ENCODE measurements at regions not wholly inside any gene's neighbourhood (a gene's known extent, or its start where the extent isn't known, plus 50 kb on each side); places are given as distances from the start of the nearest gene placed in this dataset.

GRCh38 chr2:76668279-76668678 lies 853.9 kb downstream of the LRRTM4 start:
- no peak overlapping the region for H2AFZ ChIP-seq (ENCODE audit: low read length)
- no peak overlapping the region for H3K4me2 ChIP-seq (ENCODE audit: extremely low read depth, insufficient read depth, low read length)
- no peaks in the 10 kb centered on the region for H3K9me3 ChIP-seq (ENCODE audit: control insufficient read depth, insufficient read depth, low read depth, low read length)
- no peaks in the 10 kb centered on the region for H3K4me1 ChIP-seq (ENCODE audit: control insufficient read depth, extremely low read depth, insufficient read depth, low read length)
- no peak overlapping the region for H3K9ac ChIP-seq (ENCODE audit: insufficient read depth, low read length)
- no peak for TF ChIP-seq CTCF (conservative IDR thresholded peaks at IDR 0.05 in 1 of 2, IDR thresholded peaks at IDR 0.05 in 1 of 2; ENCODE audit: low read depth in 1 of 2, low read length in 2 of 2)
- TF ChIP-seq EZH2 (IDR thresholded peaks at IDR 0.05; ENCODE audit: low read length, missing control alignments) = no peak
- H3K4me3 ChIP-seq (replicated peaks in 1 of 4; ENCODE audit: control extremely low read depth in 1 of 4, insufficient read depth in 1 of 4, low read depth in 3 of 4, low read length in 4 of 4) = no peak overlapping the region
- DNase-seq (ENCODE audit: low read depth in 2 of 2) = peak in 1 of 2 donors; percentile 14
- H3K79me2 ChIP-seq (ENCODE audit: control insufficient read depth, insufficient read depth, low read length) = no peaks in the 10 kb centered on the region
- H3K27me3 ChIP-seq (ENCODE audit: control insufficient read depth, insufficient read depth, low read length) = no peaks in the 10 kb centered on the region
- no peak overlapping the region for H3K27ac ChIP-seq (ENCODE audit: insufficient read depth, low read length)
- H3K36me3 ChIP-seq (ENCODE audit: control insufficient read depth, insufficient read depth, low read length) = no peaks in the 10 kb centered on the region
- no peaks in the 10 kb centered on the region for H4K20me1 ChIP-seq (ENCODE audit: control insufficient read depth, extremely low read depth, insufficient read depth, low read length)

- H4K20me1 ChIP-seq (ENCODE audit: control insufficient read depth, extremely low read depth, insufficient read depth, low read length) = no peaks in the 10 kb centered on the region
- no peaks in the 10 kb centered on the region for H3K79me2 ChIP-seq (ENCODE audit: control insufficient read depth, insufficient read depth, low read length)
- H3K9ac ChIP-seq (ENCODE audit: insufficient read depth, low read length) = no peak overlapping the region
- H2AFZ ChIP-seq (ENCODE audit: low read length) = no peak overlapping the region
- H3K9me3 ChIP-seq (ENCODE audit: control insufficient read depth, insufficient read depth, low read depth, low read length) = no peaks in the 10 kb centered on the region
- TF ChIP-seq CTCF (conservative IDR thresholded peaks at IDR 0.05 in 1 of 2, IDR thresholded peaks at IDR 0.05 in 1 of 2; ENCODE audit: low read depth in 1 of 2, low read length in 2 of 2) = no peak
- no peak for TF ChIP-seq EZH2 (IDR thresholded peaks at IDR 0.05; ENCODE audit: low read length, missing control alignments)
- H3K4me2 ChIP-seq (ENCODE audit: extremely low read depth, insufficient read depth, low read length) = no peak overlapping the region
- no peaks in the 10 kb centered on the region for H3K36me3 ChIP-seq (ENCODE audit: control insufficient read depth, insufficient read depth, low read length)
- H3K4me3 ChIP-seq (replicated peaks in 1 of 4; ENCODE audit: control extremely low read depth in 1 of 4, insufficient read depth in 1 of 4, low read depth in 3 of 4, low read length in 4 of 4) = no peak overlapping the region
- H3K4me1 ChIP-seq (ENCODE audit: control insufficient read depth, extremely low read depth, insufficient read depth, low read length) = no peaks in the 10 kb centered on the region
- H3K27me3 ChIP-seq (ENCODE audit: control insufficient read depth, insufficient read depth, low read length) = no peaks in the 10 kb centered on the region
- no peak overlapping the region for H3K27ac ChIP-seq (ENCODE audit: insufficient read depth, low read length)
- DNase-seq (ENCODE audit: low read depth in 2 of 2) = no peak
Measured at GRCh38 chr2:76667821-76668271, 854.3 kb downstream of the LRRTM4 start.

- no peak for DNase-seq (ENCODE audit: low read depth in 2 of 2)
- Histone ChIP-seq H3K4me3 (replicated peaks in 1 of 4; ENCODE audit: control extremely low read depth in 1 of 4, insufficient read depth in 1 of 4, low read depth in 3 of 4, low read length in 4 of 4) (no peak overlapping the region), H3K4me2 (ENCODE audit: extremely low read depth, insufficient read depth, low read length) (no peak overlapping the region), H3K4me1 (ENCODE audit: control insufficient read depth, extremely low read depth, insufficient read depth, low read length) (no peaks in the 10 kb centered on the region), H3K9ac (ENCODE audit: insufficient read depth, low read length) (no peak overlapping the region), H4K20me1 (ENCODE audit: control insufficient read depth, extremely low read depth, insufficient read depth, low read length) (no peaks in the 10 kb centered on the region), H3K27me3 (ENCODE audit: control insufficient read depth, insufficient read depth, low read length) (no peaks in the 10 kb centered on the region), H3K9me3 (ENCODE audit: control insufficient read depth, insufficient read depth, low read depth, low read length) (no peaks in the 10 kb centered on the region), H3K79me2 (ENCODE audit: control insufficient read depth, insufficient read depth, low read length) (no peaks in the 10 kb centered on the region), H3K36me3 (ENCODE audit: control insufficient read depth, insufficient read depth, low read length) (no peaks in the 10 kb centered on the region), H3K27ac (ENCODE audit: insufficient read depth, low read length) (no peak overlapping the region), H2AFZ (ENCODE audit: low read length) (no peak overlapping the region)
- TF ChIP-seq CTCF (conservative IDR thresholded peaks at IDR 0.05 in 1 of 2, IDR thresholded peaks at IDR 0.05 in 1 of 2; ENCODE audit: low read depth in 1 of 2, low read length in 2 of 2) = no peak
- no peak for TF ChIP-seq EZH2 (IDR thresholded peaks at IDR 0.05; ENCODE audit: low read length, missing control alignments)
Measured at GRCh38 chr2:76642129-76642528, 880.0 kb downstream of the LRRTM4 start.
